RWPE2 (cell line): ENCODE measurements at regions not wholly inside any gene's neighbourhood (a gene's known extent, or its start where the extent isn't known, plus 50 kb on each side); places are given as distances from the start of the nearest gene placed in this dataset.

ENCODE experiments used
- ATAC-seq: fragments of 200-7000 bp; cut with Tn5 transposase; 3 replicates; pipeline ENCODE4 v1.9.1; 2021; ENCODE audit warnings: low read depth
- DNase-seq: peaks from one replicate; pipeline ENCODE4 v3.0.0-alpha.2; 2020; ENCODE audit warnings: low spot score
- H3K27ac ChIP-seq: fragments of 450-650 bp; 2 replicates; pipeline ENCODE4 v1.5.1; 2017; ENCODE audit warnings: mild to moderate bottlenecking; ENCODE audit not compliant: poor library complexity, severe bottlenecking
- H3K27me3 ChIP-seq: fragments of 250-450 bp; sonication (Bioruptor Pico); 2 replicates; pipeline ENCODE4 v1.5.1; 2021; ENCODE audit warnings: mild to moderate bottlenecking, moderate library complexity; ENCODE audit not compliant: insufficient read depth, poor library complexity, severe bottlenecking
- H3K36me3 ChIP-seq: fragments of 250-450 bp; sonication (Bioruptor Pico); 2 replicates; pipeline ENCODE4 v1.5.1; 2020; ENCODE audit warnings: low read depth, mild to moderate bottlenecking, moderate library complexity
- H3K4me1 ChIP-seq: fragments of 250-450 bp; sonication (Bioruptor Pico); 2 replicates; pipeline ENCODE4 v1.5.1; 2021; ENCODE audit warnings: mild to moderate bottlenecking, moderate library complexity; ENCODE audit not compliant: insufficient read depth, poor library complexity, severe bottlenecking
- H3K4me3 ChIP-seq: fragments of 250-450 bp; sonication (Bioruptor Pico); 2 replicates; pipeline ENCODE4 v1.5.1; 2021; ENCODE audit warnings: mild to moderate bottlenecking, moderate library complexity; ENCODE audit not compliant: severe bottlenecking
- H3K9me3 ChIP-seq: fragments of 250-450 bp; sonication (Bioruptor Pico); 2 replicates; pipeline ENCODE4 v1.5.1; 2021; ENCODE audit warnings: mild to moderate bottlenecking, moderate library complexity; ENCODE audit not compliant: severe bottlenecking
- CTCF ChIP-seq: fragments of 450-650 bp; IDR thresholded peaks from one replicate; pipeline ENCODE4 v1.5.1; 2017; ENCODE audit warnings: mild to moderate bottlenecking, moderate library complexity; ENCODE audit not compliant: poor library complexity, severe bottlenecking

GRCh38 chr15:69557020-69557706 is 104.5 kb downstream of the RPLP1 start:
- peak; percentile 97 for ATAC-seq

DNA sequence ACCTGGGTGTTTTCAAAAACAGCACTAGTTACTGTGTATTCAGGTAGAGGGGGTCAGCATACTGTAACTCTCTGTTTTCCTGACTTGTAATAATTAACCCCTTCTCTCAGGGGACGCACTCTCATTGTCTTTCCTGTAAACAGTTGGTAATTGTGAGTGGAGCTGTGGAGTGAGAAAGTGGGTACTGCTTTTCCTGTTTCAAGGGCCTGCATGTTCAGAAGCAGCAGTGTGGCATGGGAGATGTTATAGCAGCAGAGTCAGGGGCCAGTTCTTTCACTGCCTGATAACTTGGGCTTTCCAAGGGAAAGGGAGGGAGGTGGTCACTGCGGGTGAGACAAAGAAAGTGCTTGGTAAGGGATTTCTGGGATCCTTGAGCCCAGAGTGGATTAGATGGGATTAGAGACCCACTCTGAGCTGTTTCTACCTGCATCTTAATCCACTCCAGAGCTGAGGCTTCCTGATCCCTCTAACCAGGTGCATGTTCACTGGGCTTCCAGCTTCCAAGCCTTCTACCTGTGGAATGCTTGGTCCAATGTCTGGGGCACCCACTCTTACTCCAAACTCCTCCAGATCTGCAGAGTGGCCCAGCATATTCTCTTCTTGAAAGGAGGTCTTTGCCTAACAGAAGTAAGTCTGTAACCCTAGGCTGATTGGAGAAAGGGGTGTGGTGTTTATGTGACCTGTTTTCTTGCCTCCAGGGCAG is 105.2 kb downstream of the RPLP1 start:
- H3K36me3 ChIP-seq, result no peaks in the 10 kb centered on the region
- peak overlapping the region; percentile 59 for H3K27ac ChIP-seq
- DNase-seq (no peak), ATAC-seq (peak; percentile 11)
- no peak for TF ChIP-seq CTCF
- no peak overlapping the region for H3K4me3 ChIP-seq
- no peaks in the 10 kb centered on the region for H3K9me3 ChIP-seq
- H3K4me1 ChIP-seq, result peaks cover 19% of the 10 kb centered on the region
- H3K27me3 ChIP-seq, result no peaks in the 10 kb centered on the region

More at GRCh38 chr15:69557020-69557706, 104.5 kb downstream of the RPLP1 start:
- H3K9me3 ChIP-seq, result no peaks in the 10 kb centered on the region
- no peak for DNase-seq
- no peaks in the 10 kb centered on the region for H3K36me3 ChIP-seq
- H3K4me1 ChIP-seq, result peaks cover 19% of the 10 kb centered on the region
- TF ChIP-seq CTCF, result no peak
- H3K27me3 ChIP-seq, result no peaks in the 10 kb centered on the region
- H3K27ac ChIP-seq, result peak overlapping the region; percentile 59
- no peak overlapping the region for H3K4me3 ChIP-seq

- TF ChIP-seq CTCF, result no peak
- ATAC-seq (no peak), DNase-seq (no peak)
- Histone ChIP-seq H3K4me3 (no peak overlapping the region), H3K36me3 (no peaks in the 10 kb centered on the region), H3K4me1 (peaks cover 18% of the 10 kb centered on the region), H3K27ac (no peak overlapping the region), H3K9me3 (no peaks in the 10 kb centered on the region), H3K27me3 (no peaks in the 10 kb centered on the region)
Measured at GRCh38 chr15:69559440-69560190, 107.0 kb downstream of the RPLP1 start.

DNA sequence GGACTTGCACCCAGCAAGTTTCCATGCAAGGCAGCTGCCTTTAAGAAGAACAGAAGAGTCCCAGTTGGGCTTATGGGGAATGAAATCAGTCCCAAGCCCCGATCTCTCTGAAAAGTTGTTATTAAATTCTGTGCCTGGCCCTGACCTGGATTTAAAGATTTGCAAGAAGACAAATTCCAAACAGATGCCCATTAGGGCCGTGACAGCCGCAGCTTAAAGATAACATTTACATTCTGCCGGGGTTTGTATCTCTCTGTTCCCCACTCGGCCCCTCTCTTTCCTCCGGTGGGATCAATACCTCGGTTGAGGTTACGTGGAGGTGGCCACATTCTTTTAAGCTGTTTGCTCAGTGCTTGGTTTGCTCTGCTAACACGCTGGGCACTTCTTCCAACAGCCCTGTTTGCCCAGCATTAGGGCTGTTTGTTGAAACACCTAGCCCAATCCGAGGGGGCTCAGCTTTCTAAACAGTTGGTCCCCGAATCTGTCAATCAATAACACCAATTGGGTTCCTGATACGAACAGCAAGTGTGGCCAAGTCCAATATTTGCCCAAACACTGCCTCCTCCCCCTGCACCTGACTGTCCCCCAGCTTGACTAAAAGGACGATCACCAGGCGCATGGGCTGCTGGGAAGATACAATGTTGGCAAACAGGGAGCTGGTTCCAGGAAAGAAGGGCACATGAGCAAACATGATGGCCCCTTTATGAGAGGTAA is 108.6 kb downstream of the RPLP1 start:
- Histone ChIP-seq H3K36me3 (no peaks in the 10 kb centered on the region), H3K4me1 (peaks cover 26% of the 10 kb centered on the region), H3K9me3 (no peaks in the 10 kb centered on the region), H3K27me3 (no peaks in the 10 kb centered on the region), H3K4me3 (no peak overlapping the region), H3K27ac (no peak overlapping the region)
- ATAC-seq, result no peak
- no peak for DNase-seq
- TF ChIP-seq CTCF, result no peak
